ENCODE measurements at regions not wholly inside any gene's neighbourhood (a gene's known extent, or its start where the extent isn't known, plus 50 kb on each side); places are given as distances from the start of the nearest gene placed in this dataset.

DNA sequence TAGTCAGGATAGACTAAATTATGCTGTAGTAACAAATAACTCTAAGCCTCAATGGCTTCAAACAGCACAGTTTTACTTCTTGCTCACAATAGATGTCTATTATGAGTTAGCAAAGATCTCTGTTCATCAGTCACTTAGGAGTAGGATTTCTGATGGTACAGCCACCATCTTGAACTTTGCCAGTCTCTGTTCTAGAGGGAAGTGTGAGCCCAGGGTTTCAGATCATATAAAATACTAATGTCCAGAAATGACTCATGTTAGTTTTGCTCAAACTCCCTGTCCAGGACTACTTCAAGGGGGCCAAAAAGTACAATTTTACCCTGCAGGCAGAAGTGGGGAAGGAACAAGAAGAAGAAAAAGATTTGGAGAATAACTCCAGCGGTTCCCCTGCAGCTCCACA lies 77.1 kb upstream of the LSM6 start:
- TF ChIP-seq, protein P1, sequence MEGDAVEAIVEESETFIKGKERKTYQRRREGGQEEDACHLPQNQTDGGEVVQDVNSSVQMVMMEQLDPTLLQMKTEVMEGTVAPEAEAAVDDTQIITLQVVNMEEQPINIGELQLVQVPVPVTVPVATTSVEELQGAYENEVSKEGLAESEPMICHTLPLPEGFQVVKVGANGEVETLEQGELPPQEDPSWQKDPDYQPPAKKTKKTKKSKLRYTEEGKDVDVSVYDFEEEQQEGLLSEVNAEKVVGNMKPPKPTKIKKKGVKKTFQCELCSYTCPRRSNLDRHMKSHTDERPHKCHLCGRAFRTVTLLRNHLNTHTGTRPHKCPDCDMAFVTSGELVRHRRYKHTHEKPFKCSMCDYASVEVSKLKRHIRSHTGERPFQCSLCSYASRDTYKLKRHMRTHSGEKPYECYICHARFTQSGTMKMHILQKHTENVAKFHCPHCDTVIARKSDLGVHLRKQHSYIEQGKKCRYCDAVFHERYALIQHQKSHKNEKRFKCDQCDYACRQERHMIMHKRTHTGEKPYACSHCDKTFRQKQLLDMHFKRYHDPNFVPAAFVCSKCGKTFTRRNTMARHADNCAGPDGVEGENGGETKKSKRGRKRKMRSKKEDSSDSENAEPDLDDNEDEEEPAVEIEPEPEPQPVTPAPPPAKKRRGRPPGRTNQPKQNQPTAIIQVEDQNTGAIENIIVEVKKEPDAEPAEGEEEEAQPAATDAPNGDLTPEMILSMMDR (IDR thresholded peaks at IDR 0.05), result no peak
- intact Hi-C loops (cut with DNase I; ENCODE audit: low total_unique reads), result no loop called here
- Histone ChIP-seq H3K27ac (no peak overlapping the region), H3K27me3 (no peaks in the 10 kb centered on the region), H3K4me1 (no peaks in the 10 kb centered on the region), H3K36me3 (no peaks in the 10 kb centered on the region), H3K9me3 (no peaks in the 10 kb centered on the region), H3K4me3 (no peak overlapping the region)
- DNase-seq, result no peak

- Histone ChIP-seq H3K4me3 (no peak overlapping the region), H3K36me3 (no peaks in the 10 kb centered on the region), H3K4me1 (no peaks in the 10 kb centered on the region), H3K27me3 (no peaks in the 10 kb centered on the region), H3K9me3 (no peaks in the 10 kb centered on the region), H3K27ac (no peak overlapping the region)
- no peak for DNase-seq
- TF ChIP-seq, protein P1 (IDR thresholded peaks at IDR 0.05), result no peak
- intact Hi-C loops (cut with DNase I; ENCODE audit: low total_unique reads), result no loop called here
Measured at GRCh38 chr4:146096371-146096770, 79.1 kb upstream of the LSM6 start.

DNA sequence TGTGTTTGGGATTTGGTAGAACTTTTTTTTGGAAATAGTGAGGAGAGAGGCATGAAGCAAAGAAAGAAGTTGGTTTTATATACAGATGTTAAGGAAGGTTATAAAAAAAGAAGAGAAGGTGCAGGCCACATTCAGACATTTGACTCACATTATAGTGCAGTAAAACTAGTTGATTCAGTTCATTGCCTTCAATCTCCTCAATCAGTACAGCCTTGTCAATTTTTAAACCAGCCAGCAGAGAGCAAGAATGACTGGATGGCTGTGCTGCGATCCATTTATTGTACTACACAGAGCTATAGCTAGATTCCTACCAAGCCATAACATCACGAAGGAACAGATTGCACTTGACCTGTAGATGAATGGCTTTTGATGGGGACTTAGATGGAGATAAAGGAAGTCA lies 79.7 kb upstream of the LSM6 start:
- no peak overlapping the region for H3K27ac ChIP-seq
- intact Hi-C loops (cut with DNase I; ENCODE audit: low total_unique reads), result no loop called here

DNA sequence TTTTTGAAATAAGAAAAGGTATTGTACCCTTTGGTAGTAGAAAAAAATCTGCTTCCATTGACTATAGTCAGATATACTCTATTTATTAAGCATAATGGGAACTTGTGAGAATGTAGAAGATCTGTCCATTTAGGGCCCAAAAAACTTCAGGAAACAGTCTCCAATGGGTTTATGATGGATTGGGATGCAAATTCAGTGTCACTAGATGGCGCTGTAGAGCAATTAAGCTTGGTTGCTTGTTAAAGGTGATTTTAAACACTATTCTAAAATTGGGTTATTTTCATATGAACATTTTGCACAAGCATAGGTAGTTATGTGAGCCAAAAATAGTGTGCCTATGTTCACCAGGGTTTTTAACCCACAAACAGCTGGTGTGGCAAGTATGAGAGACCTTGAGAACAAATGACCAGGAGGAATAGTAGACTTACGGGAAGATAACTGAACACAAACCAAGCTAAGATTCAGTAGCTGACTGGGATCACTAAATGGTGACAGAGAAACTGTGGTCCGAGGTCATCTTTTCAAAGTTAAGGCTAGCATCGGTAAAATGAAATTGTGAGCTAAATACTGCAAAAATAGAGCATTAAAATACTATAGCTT lies 80.3 kb upstream of the LSM6 start:
- Histone ChIP-seq H3K27me3 (no peaks in the 10 kb centered on the region), H3K27ac (no peak overlapping the region), H3K36me3 (no peaks in the 10 kb centered on the region), H3K4me3 (no peak overlapping the region), H3K4me1 (no peaks in the 10 kb centered on the region), H3K9me3 (no peaks in the 10 kb centered on the region)
- intact Hi-C loops (cut with DNase I; ENCODE audit: low total_unique reads), result no loop called here
- TF ChIP-seq, protein P1 (IDR thresholded peaks at IDR 0.05), result peak; percentile 20 to 37
- DNase-seq, result peak in 1 of 2 donors; percentile 30

More for the DNA sequence above, 79.7 kb upstream of the LSM6 start:
- no peaks in the 10 kb centered on the region for H3K36me3 ChIP-seq
- DNase-seq, result no peak
- no peak overlapping the region for H3K4me3 ChIP-seq
- no peaks in the 10 kb centered on the region for H3K4me1 ChIP-seq
- TF ChIP-seq, protein P1 (IDR thresholded peaks at IDR 0.05), result no peak
- no peaks in the 10 kb centered on the region for H3K27me3 ChIP-seq
- H3K9me3 ChIP-seq, result no peaks in the 10 kb centered on the region

- Histone ChIP-seq H3K4me3 (no peak overlapping the region), H3K9me3 (no peaks in the 10 kb centered on the region), H3K4me1 (no peaks in the 10 kb centered on the region), H3K36me3 (no peaks in the 10 kb centered on the region), H3K27ac (no peak overlapping the region), H3K27me3 (no peaks in the 10 kb centered on the region)
- intact Hi-C loops (cut with DNase I; ENCODE audit: low total_unique reads), result no loop called here
- no peak for DNase-seq
- TF ChIP-seq, protein P1 (IDR thresholded peaks at IDR 0.05), result no peak
Measured at GRCh38 chr4:146088690-146089089, 86.8 kb upstream of the LSM6 start.

GRCh38 chr4:146087856-146088255 lies 87.7 kb upstream of the LSM6 start:
- Histone ChIP-seq H3K27ac (no peak overlapping the region), H3K9me3 (no peaks in the 10 kb centered on the region), H3K4me3 (no peak overlapping the region), H3K27me3 (no peaks in the 10 kb centered on the region), H3K36me3 (no peaks in the 10 kb centered on the region), H3K4me1 (no peaks in the 10 kb centered on the region)
- TF ChIP-seq, protein P1 (IDR thresholded peaks at IDR 0.05), result no peak
- DNase-seq, result no peak
- intact Hi-C loops (cut with DNase I; ENCODE audit: low total_unique reads), result no loop called here
